ENCODE measurements at regions not wholly inside any gene's neighbourhood (a gene's known extent, or its start where the extent isn't known, plus 50 kb on each side); places are given as distances from the start of the nearest gene placed in this dataset.

DNA sequence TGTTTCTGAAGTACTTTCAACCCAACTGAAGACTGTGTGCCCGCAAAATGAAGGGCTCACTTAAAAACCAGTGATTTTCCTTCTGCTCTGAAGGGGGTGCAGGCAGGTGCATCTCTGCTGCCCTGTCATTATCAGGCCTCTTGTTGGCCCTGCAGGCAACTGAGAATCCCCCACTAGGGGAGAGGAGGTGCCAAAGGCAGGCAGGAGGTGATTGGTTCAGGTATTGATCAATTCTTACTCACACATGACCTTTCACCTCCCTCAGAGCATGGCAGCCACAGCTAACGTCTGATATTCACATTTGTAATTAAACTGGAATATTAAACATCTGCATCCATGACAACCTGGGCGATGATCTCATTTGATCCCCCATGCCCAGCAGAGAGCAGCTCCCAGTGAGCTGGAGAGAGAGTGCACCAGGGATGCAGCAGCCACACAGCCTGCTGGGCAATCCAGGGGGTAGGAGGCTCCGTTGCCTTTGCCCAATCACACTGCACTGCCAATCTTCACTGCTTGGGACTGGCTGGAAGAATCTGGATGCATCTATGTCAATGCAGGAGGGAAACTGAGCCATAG, 267.9 kb upstream of the TSHZ3 start (continued):
- TF ChIP-seq EZH2phosphoT487 (IDR thresholded peaks at IDR 0.05; ENCODE audit: borderline replicate concordance, low read depth) (no peak), RCOR1 (IDR thresholded peaks at IDR 0.05; ENCODE audit: low read length) (no peak), RFX5 (IDR thresholded peaks at IDR 0.05; ENCODE audit: low read length) (no peak), CHD2 (IDR thresholded peaks at IDR 0.05; ENCODE audit: low read length, partially characterized antibody) (no peak), RAD21 (IDR thresholded peaks at IDR 0.05; ENCODE audit: low read length) (no peak), MXI1 (IDR thresholded peaks at IDR 0.05; ENCODE audit: low read depth, low read length) (no peak), ELF1 (IDR thresholded peaks at IDR 0.05) (no peak)
- TF ChIP-seq, protein P1, sequence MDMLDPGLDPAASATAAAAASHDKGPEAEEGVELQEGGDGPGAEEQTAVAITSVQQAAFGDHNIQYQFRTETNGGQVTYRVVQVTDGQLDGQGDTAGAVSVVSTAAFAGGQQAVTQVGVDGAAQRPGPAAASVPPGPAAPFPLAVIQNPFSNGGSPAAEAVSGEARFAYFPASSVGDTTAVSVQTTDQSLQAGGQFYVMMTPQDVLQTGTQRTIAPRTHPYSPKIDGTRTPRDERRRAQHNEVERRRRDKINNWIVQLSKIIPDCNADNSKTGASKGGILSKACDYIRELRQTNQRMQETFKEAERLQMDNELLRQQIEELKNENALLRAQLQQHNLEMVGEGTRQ (IDR thresholded peaks at IDR 0.05; ENCODE audit: borderline replicate concordance, low read depth, low read length), result no peak

DNA sequence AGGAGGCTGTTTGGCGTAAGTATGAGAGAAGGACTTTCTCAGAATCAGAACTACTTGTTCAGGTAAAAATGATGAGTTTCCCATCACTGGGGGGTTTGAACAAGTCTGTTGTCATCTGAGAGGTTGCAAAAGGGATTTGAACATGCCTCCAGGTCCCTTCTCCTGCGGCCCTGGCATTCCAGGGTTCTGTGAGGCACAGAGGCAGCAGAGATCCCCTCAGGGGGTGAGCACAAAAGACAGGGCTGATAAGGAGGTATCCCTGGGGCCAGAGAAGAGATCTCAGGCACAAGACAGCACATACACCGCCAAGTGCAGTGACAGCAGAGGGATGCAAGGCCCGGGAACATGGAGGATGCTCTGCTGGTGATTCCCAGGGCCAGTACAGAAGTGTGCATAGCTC, 275.8 kb upstream of the TSHZ3 start:
- 4% methylated on average over 4 of the region's 4 CpGs for WGBS (ENCODE audit: low lambda C conversion rate)
- H3K27ac ChIP-seq (ENCODE audit: low read depth in 2 of 2, low read length in 1 of 2), result no peak overlapping the region
- H4K20me1 ChIP-seq (ENCODE audit: insufficient read depth), result no peaks in the 10 kb centered on the region
- no peaks in the 10 kb centered on the region for H3K9me2 ChIP-seq
- H3K4me1 ChIP-seq (ENCODE audit: control insufficient read depth in 1 of 2, insufficient read depth in 2 of 2, low read depth in 1 of 2, low read length in 1 of 2), result no peaks in the 10 kb centered on the region; a peak in 1 of 4 replicates
- TF ChIP-seq, protein P2, sequence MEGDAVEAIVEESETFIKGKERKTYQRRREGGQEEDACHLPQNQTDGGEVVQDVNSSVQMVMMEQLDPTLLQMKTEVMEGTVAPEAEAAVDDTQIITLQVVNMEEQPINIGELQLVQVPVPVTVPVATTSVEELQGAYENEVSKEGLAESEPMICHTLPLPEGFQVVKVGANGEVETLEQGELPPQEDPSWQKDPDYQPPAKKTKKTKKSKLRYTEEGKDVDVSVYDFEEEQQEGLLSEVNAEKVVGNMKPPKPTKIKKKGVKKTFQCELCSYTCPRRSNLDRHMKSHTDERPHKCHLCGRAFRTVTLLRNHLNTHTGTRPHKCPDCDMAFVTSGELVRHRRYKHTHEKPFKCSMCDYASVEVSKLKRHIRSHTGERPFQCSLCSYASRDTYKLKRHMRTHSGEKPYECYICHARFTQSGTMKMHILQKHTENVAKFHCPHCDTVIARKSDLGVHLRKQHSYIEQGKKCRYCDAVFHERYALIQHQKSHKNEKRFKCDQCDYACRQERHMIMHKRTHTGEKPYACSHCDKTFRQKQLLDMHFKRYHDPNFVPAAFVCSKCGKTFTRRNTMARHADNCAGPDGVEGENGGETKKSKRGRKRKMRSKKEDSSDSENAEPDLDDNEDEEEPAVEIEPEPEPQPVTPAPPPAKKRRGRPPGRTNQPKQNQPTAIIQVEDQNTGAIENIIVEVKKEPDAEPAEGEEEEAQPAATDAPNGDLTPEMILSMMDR (IDR thresholded peaks at IDR 0.05), result no peak
- TF ChIP-seq, protein P3, sequence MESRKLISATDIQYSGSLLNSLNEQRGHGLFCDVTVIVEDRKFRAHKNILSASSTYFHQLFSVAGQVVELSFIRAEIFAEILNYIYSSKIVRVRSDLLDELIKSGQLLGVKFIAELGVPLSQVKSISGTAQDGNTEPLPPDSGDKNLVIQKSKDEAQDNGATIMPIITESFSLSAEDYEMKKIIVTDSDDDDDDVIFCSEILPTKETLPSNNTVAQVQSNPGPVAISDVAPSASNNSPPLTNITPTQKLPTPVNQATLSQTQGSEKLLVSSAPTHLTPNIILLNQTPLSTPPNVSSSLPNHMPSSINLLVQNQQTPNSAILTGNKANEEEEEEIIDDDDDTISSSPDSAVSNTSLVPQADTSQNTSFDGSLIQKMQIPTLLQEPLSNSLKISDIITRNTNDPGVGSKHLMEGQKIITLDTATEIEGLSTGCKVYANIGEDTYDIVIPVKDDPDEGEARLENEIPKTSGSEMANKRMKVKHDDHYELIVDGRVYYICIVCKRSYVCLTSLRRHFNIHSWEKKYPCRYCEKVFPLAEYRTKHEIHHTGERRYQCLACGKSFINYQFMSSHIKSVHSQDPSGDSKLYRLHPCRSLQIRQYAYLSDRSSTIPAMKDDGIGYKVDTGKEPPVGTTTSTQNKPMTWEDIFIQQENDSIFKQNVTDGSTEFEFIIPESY (IDR thresholded peaks at IDR 0.05; ENCODE audit: borderline replicate concordance, low read depth), result no peak
- TF ChIP-seq RFX5 (IDR thresholded peaks at IDR 0.05; ENCODE audit: low read length) (no peak), NRF1 (IDR thresholded peaks at IDR 0.05; ENCODE audit: low read depth, low read length) (no peak), FOXJ3 (CRISPR knock-in tag; IDR thresholded peaks at IDR 0.05) (no peak), RAD21 (IDR thresholded peaks at IDR 0.05; ENCODE audit: low read length) (no peak), JUND (IDR thresholded peaks at IDR 0.05) (no peak)
- no peak overlapping the region for H3K4me2 ChIP-seq
- no peak overlapping the region for H2AFZ ChIP-seq (ENCODE audit: low read depth)
- no peaks in the 10 kb centered on the region for H3K79me2 ChIP-seq (ENCODE audit: insufficient read depth)
- no peak overlapping the region for H3K9ac ChIP-seq
- H3F3A ChIP-seq (replicated peaks; ENCODE audit: insufficient read depth), result no peaks in the 10 kb centered on the region
- ChIA-PET CTCF (interaction anchor here (1.0 kb wide), 1 partner anchor 12 kb away, joined by 3 read pairs; no protein-coding TSS in a partner anchor), POLR2A (no interaction called here)
- no peaks in the 10 kb centered on the region for H3K36me3 ChIP-seq (replicated peaks in 1 of 2; ENCODE audit: control insufficient read depth in 1 of 2, insufficient read depth in 2 of 2, low read length in 1 of 2)
- DNase-seq, result no peak
- H3K4me3 ChIP-seq (ENCODE audit: low read depth in 2 of 2, low read length in 1 of 2), result no peak overlapping the region
- H3K9me3 ChIP-seq, result no peaks in the 10 kb centered on the region
- no peaks in the 10 kb centered on the region for H3K27me3 ChIP-seq (ENCODE audit: insufficient read depth)

All from SK-N-SH (cell line).